Stimulated activated CD4-positive, alpha-beta T cell treated with anti-CD3 and anti-CD28 coated beads, Interleukin-4, amount 100 ng/mL, for 1 hour (primary cell): ENCODE measurements at regions not wholly inside any gene's neighbourhood (a gene's known extent, or its start where the extent isn't known, plus 50 kb on each side); places are given as distances from the start of the nearest gene placed in this dataset.

Experiments used
- DNase-seq: peaks from one replicate; pipeline ENCODE4 v3.0.0-alpha.2; 2020

DNA sequence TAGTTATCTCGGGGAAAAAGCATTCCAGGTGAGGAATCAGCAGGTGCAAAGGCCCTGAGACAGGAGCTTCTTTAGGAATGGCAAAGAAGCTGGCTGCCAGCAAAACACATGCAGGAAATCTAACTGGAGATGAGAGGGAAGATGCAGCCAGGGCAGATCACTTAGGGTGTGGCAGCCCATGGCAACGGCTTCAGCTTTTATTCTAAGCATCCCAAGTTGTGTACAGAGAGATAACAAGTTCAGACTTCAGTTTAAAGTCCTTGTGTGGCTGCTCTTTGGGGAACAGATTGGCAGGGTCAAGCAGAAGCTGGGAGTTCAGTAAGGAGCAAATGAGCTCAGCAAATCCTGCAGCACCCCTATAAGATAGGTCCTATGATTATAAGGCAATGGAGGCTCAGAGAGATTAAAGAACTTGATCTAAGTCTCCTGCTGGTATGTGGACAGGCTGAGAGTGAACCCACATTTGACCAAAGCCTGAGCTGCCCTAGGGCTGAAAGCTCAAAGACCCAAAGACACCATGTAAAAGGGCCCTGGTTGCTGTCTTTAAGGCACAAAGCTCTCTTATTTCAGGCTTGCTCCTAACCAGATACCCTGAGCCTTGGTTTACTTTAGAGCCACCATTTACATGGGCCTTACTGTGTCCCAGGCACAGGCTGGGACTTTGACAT is 466.8 kb downstream of the SOX6 start:
- no peak for DNase-seq

GRCh38 chr11:15890031-15890713 is 466.2 kb downstream of the SOX6 start:
- no peak for DNase-seq

DNA sequence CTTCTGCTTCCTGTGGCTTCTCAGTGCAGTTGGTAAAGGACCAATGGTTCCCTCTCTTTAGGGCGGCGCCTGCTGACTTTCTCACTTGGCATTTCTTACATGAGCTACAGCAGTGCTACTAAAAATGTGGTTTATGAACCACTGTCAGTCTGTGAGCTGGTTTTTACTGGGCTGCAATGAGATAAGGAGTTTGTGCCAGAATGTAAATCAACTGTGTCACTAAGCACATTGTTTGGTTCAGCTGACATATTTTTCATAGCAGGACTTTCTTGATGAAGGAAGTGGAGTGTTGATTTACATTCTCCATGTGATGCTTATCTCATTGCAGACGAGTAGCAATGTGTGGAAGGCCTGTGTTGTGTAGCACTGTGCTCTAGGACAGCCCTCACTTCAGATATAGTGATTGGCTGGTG is 463.3 kb downstream of the SOX6 start:
- no peak for DNase-seq

GRCh38 chr11:15896026-15896425 is 460.3 kb downstream of the SOX6 start:
- DNase-seq, result no peak

DNA sequence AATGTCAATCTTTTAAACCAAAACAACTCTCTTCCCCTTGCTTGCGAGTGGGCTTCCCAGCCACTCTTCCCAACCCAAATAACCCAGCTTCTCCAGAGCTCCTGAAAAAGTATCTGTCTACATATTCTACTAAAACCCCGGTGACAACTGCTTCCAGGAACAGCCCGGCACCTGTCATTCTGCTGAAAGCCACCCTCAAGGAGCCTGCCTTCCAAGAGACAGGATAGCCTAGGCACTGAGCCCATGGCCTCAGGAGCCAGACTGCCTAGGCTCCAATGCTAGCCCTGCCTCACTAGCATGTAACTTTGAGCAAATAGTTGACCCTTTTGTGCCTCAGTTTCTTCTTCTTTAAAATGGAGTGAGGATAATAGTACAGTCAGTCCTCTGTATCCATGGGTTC is 459.8 kb downstream of the SOX6 start:
- no peak for DNase-seq

- DNase-seq, result no peak
Observed at GRCh38 chr11:15897211-15897960, 459.0 kb downstream of the SOX6 start.

DNA sequence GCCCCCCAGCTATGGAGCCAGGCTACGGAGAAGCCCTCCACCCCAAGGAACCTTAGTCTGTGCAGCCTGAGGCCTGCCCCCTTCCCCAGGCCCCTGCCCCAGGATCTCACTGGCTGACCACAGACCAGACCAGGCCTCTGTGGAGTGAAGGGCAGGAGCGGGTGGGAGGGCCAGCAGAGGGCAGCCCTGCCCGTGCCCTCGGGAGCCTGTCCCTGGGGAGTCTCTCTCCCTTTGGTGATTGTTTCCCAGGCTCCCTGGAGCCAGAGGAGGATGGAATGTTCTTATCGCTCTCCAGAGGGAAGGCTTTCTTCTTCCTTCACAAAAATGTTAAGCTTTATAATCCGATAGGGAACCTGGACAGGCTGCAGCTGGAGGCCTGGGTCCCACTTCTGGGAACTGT is 455.3 kb downstream of the SOX6 start:
- no peak for DNase-seq

GRCh38 chr11:15901790-15902189 is 454.6 kb downstream of the SOX6 start:
- DNase-seq, result no peak

- DNase-seq, result no peak
Observed at GRCh38 chr11:15903246-15903645, 453.1 kb downstream of the SOX6 start.

GRCh38 chr11:15905366-15906104 is 450.8 kb downstream of the SOX6 start:
- no peak for DNase-seq

GRCh38 chr11:15906481-15907035 is 449.8 kb downstream of the SOX6 start:
- no peak for DNase-seq

DNA sequence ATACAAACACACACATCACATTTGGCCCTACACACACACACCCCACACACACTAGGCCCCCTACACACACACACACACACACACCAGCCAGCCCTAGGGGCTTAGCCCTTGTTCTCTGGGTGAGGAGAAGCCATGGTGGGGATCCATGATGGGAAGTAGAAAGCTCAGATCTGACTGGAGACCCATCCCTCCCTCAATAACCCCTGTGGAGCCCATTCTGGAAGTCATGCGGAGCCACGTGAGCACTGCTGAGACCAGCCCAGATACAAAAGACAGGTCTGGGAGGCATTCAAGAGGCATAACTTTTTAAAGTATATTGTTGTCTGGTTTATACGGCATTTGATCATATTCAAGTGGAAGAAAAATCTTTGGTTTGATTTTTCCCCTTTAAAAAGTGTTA is 448.5 kb downstream of the SOX6 start:
- no peak for DNase-seq

DNA sequence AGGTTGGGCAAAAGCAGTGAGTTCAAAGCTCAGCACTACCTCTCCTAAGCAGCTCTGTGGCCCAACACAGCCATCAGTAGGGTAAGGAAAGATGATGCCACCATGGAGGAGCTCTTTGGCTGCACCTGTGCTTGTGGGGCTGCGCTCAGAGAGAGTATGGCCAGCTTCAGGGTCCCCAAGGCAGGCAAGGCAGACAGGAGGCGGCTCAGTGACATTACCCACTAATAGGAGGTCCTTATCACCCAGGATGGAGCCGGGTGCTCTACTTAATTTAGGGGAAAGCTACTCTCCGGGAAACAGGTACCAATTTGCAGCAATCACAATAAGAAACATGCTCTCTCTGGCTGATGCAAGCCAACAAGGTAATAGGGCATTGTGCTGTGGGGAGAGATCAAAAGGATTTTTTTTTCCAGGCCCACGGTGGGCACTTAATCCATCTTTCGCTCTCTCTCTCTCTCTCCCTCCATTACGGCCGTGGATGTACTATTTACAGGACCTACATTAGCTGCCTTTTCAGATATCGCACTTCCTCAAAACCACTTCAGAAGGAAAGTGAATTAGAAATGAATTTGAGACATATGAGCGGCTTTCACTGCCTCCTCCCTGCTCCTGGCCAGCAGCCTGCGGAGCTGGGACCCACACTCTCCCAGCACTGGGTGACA is 446.3 kb downstream of the SOX6 start:
- no peak for DNase-seq

DNA sequence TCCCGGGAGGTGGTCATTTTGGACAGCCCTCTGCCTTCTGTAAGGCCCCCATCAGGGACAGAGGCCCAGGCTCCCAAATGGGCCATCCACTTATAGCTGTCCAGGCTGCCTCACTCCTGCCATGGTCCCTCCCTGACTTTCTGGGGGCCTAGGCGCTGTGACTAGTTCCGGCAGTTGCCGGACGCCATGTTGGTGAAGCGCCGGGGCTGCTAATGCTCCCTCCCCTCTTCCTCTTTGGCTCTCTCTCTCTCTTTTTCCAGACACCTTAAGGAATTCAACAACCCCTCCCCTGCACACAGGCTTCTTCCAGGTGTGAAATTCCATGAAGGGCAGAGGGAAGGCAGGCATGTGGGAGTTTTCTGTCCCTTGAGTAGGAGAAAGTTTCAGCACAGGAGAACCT is 445.6 kb downstream of the SOX6 start:
- no peak for DNase-seq

GRCh38 chr11:15911377-15912044 is 444.8 kb downstream of the SOX6 start:
- DNase-seq, result no peak

DNA sequence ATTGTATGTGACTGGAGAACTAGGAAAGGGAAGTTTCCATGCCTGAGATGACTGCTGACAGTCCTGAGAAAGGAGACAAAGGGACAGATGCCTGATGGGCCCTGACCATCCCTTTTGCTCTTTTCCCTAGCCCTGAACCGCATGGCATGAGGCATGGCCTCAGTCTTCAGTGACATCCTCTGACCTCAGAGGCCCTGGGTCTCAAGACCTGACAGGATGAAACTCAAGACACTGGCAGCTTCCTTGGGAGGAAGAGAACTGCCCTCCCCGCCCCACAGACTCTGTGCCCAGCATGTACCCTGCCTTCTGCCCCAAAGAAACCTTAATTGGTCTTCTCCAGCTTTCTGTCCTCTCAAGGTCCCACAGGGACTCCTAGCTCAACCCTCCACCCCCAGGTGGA is 444.1 kb downstream of the SOX6 start:
- no peak for DNase-seq

DNA sequence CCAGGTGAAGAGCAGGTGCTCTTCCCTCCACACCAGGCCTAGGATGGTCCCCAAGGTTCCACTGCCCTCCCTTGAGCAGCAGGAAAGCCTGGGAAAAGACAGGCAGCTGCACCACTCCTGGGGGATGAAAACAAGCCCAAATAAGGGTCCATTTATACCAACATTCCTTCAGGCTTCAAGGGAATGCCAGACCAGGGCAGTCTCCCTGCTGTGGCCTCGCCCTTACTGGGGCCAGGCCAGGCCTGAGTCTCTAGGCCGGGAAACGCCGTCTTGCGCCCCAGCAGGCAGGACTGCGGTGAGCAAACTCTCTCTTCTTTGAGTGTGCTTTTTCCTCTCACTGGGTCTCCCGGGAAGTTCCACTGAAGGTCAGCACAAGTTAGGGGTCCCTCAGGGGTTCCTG is 443.5 kb downstream of the SOX6 start:
- DNase-seq, result no peak

DNA sequence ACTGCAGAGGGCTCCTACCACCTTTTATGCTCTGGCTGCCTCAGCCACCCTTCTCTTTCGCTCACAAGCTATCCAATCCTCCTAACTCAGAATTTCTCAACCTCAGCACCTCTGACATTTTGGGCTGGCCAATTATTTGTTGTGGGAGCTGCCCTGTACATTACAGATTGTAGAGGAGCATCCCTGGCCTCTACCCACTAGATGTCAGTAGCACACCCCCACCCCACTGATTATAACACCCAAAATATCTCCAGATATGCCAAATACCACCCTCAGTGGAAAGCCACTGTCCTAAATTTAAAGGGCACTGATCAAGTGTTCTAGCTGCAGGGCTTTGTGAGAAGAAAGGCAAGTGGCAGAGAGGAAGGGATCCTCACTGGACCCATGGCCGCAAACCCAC is 443.1 kb downstream of the SOX6 start:
- no peak for DNase-seq
